ENCODE measurements at regions not wholly inside any gene's neighbourhood (a gene's known extent, or its start where the extent isn't known, plus 50 kb on each side); places are given as distances from the start of the nearest gene placed in this dataset.

DNA sequence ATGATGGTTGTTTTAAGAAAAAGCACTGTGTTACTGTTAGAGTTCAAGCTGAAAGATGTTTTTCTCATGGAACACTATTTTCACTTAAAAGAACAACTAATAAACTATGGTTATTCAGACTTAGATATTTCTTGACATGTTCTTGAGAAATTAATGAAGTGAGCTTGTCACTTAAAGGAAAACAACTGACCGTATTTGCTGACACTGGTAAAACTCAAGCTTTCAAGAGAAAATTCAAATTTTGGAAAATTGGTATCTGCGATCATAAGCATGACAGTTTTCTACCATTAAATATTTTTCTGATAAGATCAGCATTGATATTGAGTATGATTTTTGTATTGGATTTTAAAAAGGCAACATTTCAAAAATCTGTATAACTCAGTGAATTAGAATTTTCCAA, 549.5 kb upstream of the ACTRT1 start:
- H3K4me3 ChIP-seq (ENCODE audit: low read depth, low read length), result no peak overlapping the region
- no peaks in the 10 kb centered on the region for H3K27me3 ChIP-seq (replicated peaks)
- no peak for DNase-seq
- H3K27ac ChIP-seq, result no peak overlapping the region
- in situ Hi-C loops (cut with HindIII; ENCODE audit: low pct_ligation_motif_present, low sequenced_read_pairs), result no loop called here
- no peaks in the 10 kb centered on the region for H3K36me3 ChIP-seq (replicated peaks)
- TF ChIP-seq, protein P1, sequence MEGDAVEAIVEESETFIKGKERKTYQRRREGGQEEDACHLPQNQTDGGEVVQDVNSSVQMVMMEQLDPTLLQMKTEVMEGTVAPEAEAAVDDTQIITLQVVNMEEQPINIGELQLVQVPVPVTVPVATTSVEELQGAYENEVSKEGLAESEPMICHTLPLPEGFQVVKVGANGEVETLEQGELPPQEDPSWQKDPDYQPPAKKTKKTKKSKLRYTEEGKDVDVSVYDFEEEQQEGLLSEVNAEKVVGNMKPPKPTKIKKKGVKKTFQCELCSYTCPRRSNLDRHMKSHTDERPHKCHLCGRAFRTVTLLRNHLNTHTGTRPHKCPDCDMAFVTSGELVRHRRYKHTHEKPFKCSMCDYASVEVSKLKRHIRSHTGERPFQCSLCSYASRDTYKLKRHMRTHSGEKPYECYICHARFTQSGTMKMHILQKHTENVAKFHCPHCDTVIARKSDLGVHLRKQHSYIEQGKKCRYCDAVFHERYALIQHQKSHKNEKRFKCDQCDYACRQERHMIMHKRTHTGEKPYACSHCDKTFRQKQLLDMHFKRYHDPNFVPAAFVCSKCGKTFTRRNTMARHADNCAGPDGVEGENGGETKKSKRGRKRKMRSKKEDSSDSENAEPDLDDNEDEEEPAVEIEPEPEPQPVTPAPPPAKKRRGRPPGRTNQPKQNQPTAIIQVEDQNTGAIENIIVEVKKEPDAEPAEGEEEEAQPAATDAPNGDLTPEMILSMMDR (IDR thresholded peaks at IDR 0.05; ENCODE audit: low read depth, low read length, missing control alignments), result no peak

DNA sequence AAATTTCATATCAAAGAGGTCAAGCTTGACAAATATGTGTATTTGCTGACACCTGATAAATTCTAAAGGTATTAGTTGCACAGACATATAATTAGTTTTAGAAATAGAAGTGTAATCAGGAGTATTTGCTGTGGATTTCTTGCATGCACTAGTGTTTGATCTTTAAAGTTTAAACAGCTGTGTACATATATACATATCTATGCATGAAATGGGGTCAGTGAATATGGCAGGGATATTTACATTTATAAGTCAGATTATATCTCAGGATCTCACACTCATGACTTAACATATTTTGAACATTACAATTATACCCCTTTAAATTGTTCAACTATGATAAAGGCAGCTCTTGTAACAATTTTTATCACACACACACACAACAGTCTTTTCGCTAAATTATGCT, 547.4 kb upstream of the ACTRT1 start:
- in situ Hi-C loops (cut with HindIII; ENCODE audit: low pct_ligation_motif_present, low sequenced_read_pairs), result no loop called here
- TF ChIP-seq, protein P1 (IDR thresholded peaks at IDR 0.05; ENCODE audit: low read depth, low read length, missing control alignments), result no peak
- DNase-seq, result no peak
- Histone ChIP-seq H3K36me3 (replicated peaks) (no peaks in the 10 kb centered on the region), H3K27me3 (replicated peaks) (no peaks in the 10 kb centered on the region), H3K4me3 (ENCODE audit: low read depth, low read length) (no peak overlapping the region), H3K27ac (no peak overlapping the region)

DNA sequence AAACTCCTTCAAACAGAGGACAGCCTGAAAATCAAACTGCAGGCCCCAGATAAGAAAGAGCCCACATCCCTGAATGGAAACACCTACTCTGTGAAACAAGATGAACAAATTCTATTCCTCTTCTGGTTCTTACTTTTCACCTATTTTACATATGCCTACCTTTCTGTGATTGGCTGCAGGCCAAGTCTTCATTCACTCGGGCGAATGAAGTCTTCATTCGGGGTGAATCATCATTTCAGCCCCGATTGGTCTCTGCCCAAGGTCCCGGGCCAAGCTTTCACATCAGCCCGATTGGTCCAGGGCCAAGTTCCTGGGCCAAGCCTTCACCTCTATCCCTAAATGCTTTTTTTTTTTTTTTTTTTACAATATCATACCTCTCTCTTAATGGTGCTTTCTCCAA, 529.8 kb upstream of the ACTRT1 start:
- no peak overlapping the region for H3K4me3 ChIP-seq (ENCODE audit: low read depth, low read length)
- in situ Hi-C loops (cut with HindIII; ENCODE audit: low pct_ligation_motif_present, low sequenced_read_pairs), result no loop called here
- H3K27me3 ChIP-seq (replicated peaks), result no peaks in the 10 kb centered on the region
- H3K27ac ChIP-seq, result no peak overlapping the region
- H3K36me3 ChIP-seq (replicated peaks), result no peaks in the 10 kb centered on the region
- DNase-seq, result no peak
- TF ChIP-seq, protein P1 (IDR thresholded peaks at IDR 0.05; ENCODE audit: low read depth, low read length, missing control alignments), result no peak

DNA sequence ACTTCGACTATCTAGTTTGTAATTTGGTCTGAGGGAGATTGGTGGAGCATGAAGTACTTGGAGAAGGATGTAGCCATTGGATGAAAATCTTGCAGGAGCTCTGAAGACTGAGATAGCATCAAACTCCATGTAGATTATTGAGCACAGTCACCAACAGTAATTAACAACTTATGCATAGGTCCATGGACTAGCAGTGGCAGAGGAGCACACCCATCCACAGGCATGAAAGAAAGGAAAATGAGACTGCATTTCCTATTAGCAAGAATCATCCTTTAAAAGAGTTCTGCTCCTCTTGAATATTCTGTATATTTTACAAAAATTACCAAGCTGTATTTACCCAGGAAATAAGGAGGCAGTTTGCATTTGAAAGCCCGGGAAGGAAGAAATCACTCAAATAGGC, 529.4 kb upstream of the ACTRT1 start:
- H3K27me3 ChIP-seq (replicated peaks), result no peaks in the 10 kb centered on the region
- no peak overlapping the region for H3K27ac ChIP-seq
- no peaks in the 10 kb centered on the region for H3K36me3 ChIP-seq (replicated peaks)
- no peak overlapping the region for H3K4me3 ChIP-seq (ENCODE audit: low read depth, low read length)
- in situ Hi-C loops (cut with HindIII; ENCODE audit: low pct_ligation_motif_present, low sequenced_read_pairs), result no loop called here
- TF ChIP-seq, protein P1 (IDR thresholded peaks at IDR 0.05; ENCODE audit: low read depth, low read length, missing control alignments), result no peak
- DNase-seq, result no peak

DNA sequence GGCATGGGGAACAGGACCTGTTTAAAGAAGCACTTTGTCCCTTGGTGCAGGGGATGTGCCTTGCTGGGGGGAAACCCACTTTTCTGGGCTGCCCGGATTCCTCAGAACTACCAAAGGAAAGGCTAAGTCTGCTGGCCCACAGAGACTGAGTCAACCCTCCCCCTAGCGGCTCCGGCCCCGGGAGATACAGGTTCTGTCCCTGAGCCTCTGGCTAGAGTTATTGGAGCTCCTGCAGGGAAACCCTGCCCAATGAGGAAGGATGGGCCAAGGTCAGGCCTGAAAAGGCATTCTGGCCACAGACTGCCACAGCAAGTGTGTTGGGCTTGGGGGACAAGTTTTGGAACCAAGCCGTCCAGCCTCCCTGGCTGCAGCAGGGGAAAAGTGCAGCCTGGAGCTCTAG, 490.9 kb upstream of the ACTRT1 start:
- H3K27ac ChIP-seq, result no peak overlapping the region
- no peak overlapping the region for H3K4me3 ChIP-seq (ENCODE audit: low read depth, low read length)
- TF ChIP-seq, protein P1 (IDR thresholded peaks at IDR 0.05; ENCODE audit: low read depth, low read length, missing control alignments), result no peak
- DNase-seq, result no peak
- no peaks in the 10 kb centered on the region for H3K36me3 ChIP-seq (replicated peaks)
- in situ Hi-C loops (cut with HindIII; ENCODE audit: low pct_ligation_motif_present, low sequenced_read_pairs), result no loop called here
- H3K27me3 ChIP-seq (replicated peaks), result no peaks in the 10 kb centered on the region

DNA sequence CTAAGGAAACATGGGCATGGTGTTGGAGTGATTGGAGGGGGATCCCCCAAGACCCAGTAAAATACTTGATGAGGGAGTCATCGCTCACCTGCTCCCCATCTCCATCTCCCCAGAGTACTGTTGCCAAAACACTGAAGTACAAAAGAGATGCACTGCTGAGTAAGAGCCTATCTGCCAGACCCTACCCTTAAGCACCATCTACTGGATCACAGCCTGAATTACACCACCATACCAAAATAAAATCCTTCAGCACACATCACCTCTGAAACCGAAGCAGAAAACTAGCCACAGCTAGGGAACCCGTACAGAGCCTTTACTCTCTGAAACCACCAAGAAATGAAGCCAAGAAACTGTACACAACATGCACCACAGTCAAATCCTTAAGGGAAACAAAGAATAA, 466.3 kb upstream of the ACTRT1 start:
- Histone ChIP-seq H3K4me3 (ENCODE audit: low read depth, low read length) (no peak overlapping the region), H3K36me3 (replicated peaks) (no peaks in the 10 kb centered on the region), H3K27ac (no peak overlapping the region), H3K27me3 (replicated peaks) (no peaks in the 10 kb centered on the region)
- DNase-seq, result no peak
- TF ChIP-seq, protein P1 (IDR thresholded peaks at IDR 0.05; ENCODE audit: low read depth, low read length, missing control alignments), result no peak
- in situ Hi-C loops (cut with HindIII; ENCODE audit: low pct_ligation_motif_present, low sequenced_read_pairs), result no loop called here
